Spinal cord (tissue), 9 donors: ENCODE measurements at regions not wholly inside any gene's neighbourhood (a gene's known extent, or its start where the extent isn't known, plus 50 kb on each side); places are given as distances from the start of the nearest gene placed in this dataset.

ENCODE experiments used
- DNase-seq, 6 donors: peaks; one replicate each; pipeline versions ENCODE4 v3.0.0 to v3.0.0-alpha.2; 2013 to 2015; ENCODE audit warnings: low spot score in 6 of 6, low read depth in 4 of 6
- H3K27ac ChIP-seq: one replicate; pipeline ENCODE4 v1.5.1; 2013; ENCODE audit warnings: low read depth, low read length, control low read depth
- H3K27me3 ChIP-seq: one replicate; pipeline ENCODE4 v1.6.1; 2013; ENCODE audit warnings: low read length; ENCODE audit not compliant: control insufficient read depth, insufficient read depth
- H3K36me3 ChIP-seq: one replicate; pipeline ENCODE4 v1.6.1; 2013; ENCODE audit warnings: low read length; ENCODE audit not compliant: control insufficient read depth, insufficient read depth
- H3K4me1 ChIP-seq: one replicate; pipeline ENCODE4 v1.6.1; 2013; ENCODE audit warnings: low read length; ENCODE audit not compliant: control insufficient read depth, insufficient read depth
- H3K4me3 ChIP-seq: one replicate; pipeline ENCODE4 v1.5.1; 2013; ENCODE audit warnings: low read depth, low read length, control low read depth
- H3K9me3 ChIP-seq: one replicate; pipeline ENCODE4 v1.6.1; 2013; ENCODE audit warnings: low read length; ENCODE audit not compliant: control insufficient read depth, insufficient read depth
- WGBS: methylation state at CpG from one replicate; pipeline ENCODE4 v1.1.5; 2013; ENCODE audit warnings: missing lambda C conversion rate; ENCODE audit not compliant: insufficient coverage; 5-methylcytosine and 5-hydroxymethylcytosine counted together
- donor health status: healthy.

DNA sequence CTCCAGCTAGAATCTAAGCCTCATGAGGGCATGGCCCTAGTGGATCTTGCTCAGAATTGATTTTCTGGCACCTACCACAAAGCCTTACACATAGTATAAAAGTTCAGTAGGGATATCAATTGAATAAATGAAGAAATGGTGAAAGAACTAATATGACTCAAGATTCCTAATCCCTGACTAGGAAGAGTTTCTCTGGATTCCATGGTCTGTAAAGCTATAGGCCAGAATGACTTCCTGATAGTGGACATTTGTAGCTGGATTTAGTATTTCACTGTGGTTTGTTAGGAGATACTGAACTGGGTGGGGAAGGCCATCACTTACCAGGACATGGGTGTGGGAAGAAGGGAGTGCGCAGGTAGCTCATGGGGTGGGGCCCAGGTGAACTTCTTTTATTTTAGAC, 168.9 kb downstream of the RAP2B start:
- Histone ChIP-seq H3K36me3 (no peaks in the 10 kb centered on the region), H3K9me3 (no peaks in the 10 kb centered on the region), H3K4me1 (no peaks in the 10 kb centered on the region), H3K27ac (no peak overlapping the region), H3K4me3 (no peak overlapping the region), H3K27me3 (no peaks in the 10 kb centered on the region)
- no CpG with 5 or more reads among the region's 1 CpG for WGBS
- DNase-seq: no peak

DNA sequence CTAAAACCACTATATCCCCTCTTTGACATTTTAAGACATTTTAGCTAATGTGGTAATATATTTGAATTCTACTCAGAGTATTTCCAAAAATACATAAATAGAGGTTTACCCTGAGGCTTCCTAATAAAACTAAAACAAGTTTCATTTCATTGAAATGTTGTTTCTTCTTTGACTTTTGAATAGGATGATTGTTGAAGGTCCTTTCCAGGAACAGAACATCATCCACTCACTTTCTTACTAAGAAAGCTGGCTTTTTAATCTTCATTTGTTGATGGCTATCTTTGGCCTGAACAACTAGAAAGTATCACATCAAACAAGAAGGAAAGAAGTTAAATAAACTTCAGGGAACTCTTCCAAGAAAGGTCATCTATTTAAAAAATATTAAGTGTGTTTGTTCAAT, 169.7 kb downstream of the RAP2B start:
- H3K36me3 ChIP-seq: no peaks in the 10 kb centered on the region
- no peak for DNase-seq
- no peak overlapping the region for H3K4me3 ChIP-seq
- H3K27me3 ChIP-seq: no peaks in the 10 kb centered on the region
- no peaks in the 10 kb centered on the region for H3K4me1 ChIP-seq
- no peak overlapping the region for H3K27ac ChIP-seq
- H3K9me3 ChIP-seq: no peaks in the 10 kb centered on the region

DNA sequence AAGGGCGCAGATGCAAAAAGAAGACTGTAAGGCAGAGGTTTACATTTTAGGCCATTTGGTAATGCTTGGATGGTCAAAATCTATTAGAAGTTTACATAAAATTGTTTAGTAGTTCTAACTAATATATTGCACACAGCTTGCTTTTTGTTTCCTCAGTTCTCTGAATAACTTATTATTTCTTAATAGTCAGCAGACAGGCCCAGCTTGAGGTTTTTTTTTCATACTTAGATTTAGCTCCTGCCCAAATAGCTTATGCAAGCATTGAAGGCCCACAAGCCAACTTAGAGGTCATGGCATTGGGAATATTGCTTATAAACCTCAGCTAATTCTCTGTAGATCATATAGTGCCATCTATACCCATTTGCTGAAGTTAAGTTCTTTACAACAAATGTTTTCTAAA, 172.5 kb downstream of the RAP2B start:
- Histone ChIP-seq H3K27me3 (no peaks in the 10 kb centered on the region), H3K4me3 (no peak overlapping the region), H3K9me3 (no peaks in the 10 kb centered on the region), H3K27ac (no peak overlapping the region), H3K4me1 (no peaks in the 10 kb centered on the region), H3K36me3 (no peaks in the 10 kb centered on the region)
- DNase-seq: no peak
- whole genome bisulfite sequencing: no CpG with 5 or more reads among the region's 1 CpG

DNA sequence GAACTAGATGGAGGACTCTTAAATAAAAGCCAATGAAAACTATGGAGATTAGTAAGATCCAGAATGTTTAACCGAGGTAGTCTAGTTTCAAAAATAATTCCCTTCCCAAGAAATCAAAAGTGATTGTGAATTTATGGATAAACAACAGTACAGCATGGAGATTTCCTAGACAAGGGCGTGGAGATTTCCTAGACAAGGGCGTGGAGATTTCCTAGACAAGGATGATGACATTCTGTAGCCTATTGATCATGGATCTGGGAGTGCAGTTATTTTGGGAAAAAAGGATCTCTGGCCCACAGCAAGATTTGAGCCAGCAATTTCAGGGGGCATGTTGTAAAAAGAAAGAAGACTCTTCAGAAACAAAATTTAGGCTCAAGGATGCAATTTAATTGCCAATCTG, 175.3 kb downstream of the RAP2B start:
- WGBS: 87% methylated on average over 2 of the region's 3 CpGs

GRCh38 chr3:153338487-153338886, 176.5 kb downstream of the RAP2B start:
- Histone ChIP-seq H3K36me3 (no peaks in the 10 kb centered on the region), H3K4me1 (no peaks in the 10 kb centered on the region), H3K27ac (no peak overlapping the region), H3K9me3 (no peaks in the 10 kb centered on the region), H3K27me3 (no peaks in the 10 kb centered on the region), H3K4me3 (no peak overlapping the region)
- peak in 1 of 6 donors; percentile 4 for DNase-seq
- 73% methylated on average over 2 of the region's 3 CpGs for WGBS

More for the DNA sequence above, 175.3 kb downstream of the RAP2B start:
- Histone ChIP-seq H3K9me3 (no peaks in the 10 kb centered on the region), H3K36me3 (no peaks in the 10 kb centered on the region), H3K4me3 (no peak overlapping the region), H3K27me3 (no peaks in the 10 kb centered on the region), H3K4me1 (no peaks in the 10 kb centered on the region), H3K27ac (no peak overlapping the region)
- DNase-seq: no peak

DNA sequence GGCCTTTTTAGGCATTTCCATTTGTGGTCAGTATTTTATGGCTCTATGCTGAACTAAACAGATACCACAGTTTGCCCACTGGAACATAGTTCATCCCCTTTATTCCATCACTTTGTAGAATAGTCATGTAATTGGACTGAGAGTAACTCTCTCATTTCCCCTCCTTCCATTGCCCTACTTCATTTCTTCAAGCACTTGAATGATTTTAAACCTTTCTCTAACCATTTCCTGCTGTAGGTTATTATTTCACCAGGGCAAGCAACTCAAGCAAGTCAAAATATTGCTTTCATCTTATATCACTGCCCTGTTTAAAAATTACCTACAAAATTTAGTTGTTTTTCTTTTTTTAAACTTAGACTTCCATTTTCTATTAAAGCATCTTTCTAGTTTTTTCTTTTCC, 177.0 kb downstream of the RAP2B start:
- H3K4me1 ChIP-seq: no peaks in the 10 kb centered on the region
- no peaks in the 10 kb centered on the region for H3K27me3 ChIP-seq
- no peaks in the 10 kb centered on the region for H3K36me3 ChIP-seq
- DNase-seq: no peak
- no peak overlapping the region for H3K27ac ChIP-seq
- H3K9me3 ChIP-seq: no peaks in the 10 kb centered on the region
- no peak overlapping the region for H3K4me3 ChIP-seq

- Histone ChIP-seq H3K27me3 (no peaks in the 10 kb centered on the region), H3K27ac (no peak overlapping the region), H3K4me3 (no peak overlapping the region), H3K36me3 (no peaks in the 10 kb centered on the region), H3K4me1 (no peaks in the 10 kb centered on the region), H3K9me3 (no peaks in the 10 kb centered on the region)
- no peak for DNase-seq
- WGBS: 85% methylated on average over 3 of the region's 3 CpGs
These were observed 182.2 kb downstream of the RAP2B start for GRCh38 chr3:153343988-153344782.

GRCh38 chr3:153348457-153349107, 186.6 kb downstream of the RAP2B start:
- H3K4me3 ChIP-seq: no peak overlapping the region
- WGBS: 89% methylated on average over 1 of the region's 2 CpGs
- H3K4me1 ChIP-seq: no peaks in the 10 kb centered on the region
- H3K27ac ChIP-seq: no peak overlapping the region
- H3K9me3 ChIP-seq: no peaks in the 10 kb centered on the region
- no peaks in the 10 kb centered on the region for H3K36me3 ChIP-seq
- no peaks in the 10 kb centered on the region for H3K27me3 ChIP-seq
- no peak for DNase-seq

GRCh38 chr3:153349108-153349499, 187.1 kb downstream of the RAP2B start:
- no peak for DNase-seq
- H3K9me3 ChIP-seq: no peaks in the 10 kb centered on the region
- no peak overlapping the region for H3K27ac ChIP-seq
- H3K36me3 ChIP-seq: no peaks in the 10 kb centered on the region
- no peaks in the 10 kb centered on the region for H3K27me3 ChIP-seq
- no peak overlapping the region for H3K4me3 ChIP-seq
- WGBS: 100% methylated on average over 1 of the region's 1 CpG
- no peaks in the 10 kb centered on the region for H3K4me1 ChIP-seq

DNA sequence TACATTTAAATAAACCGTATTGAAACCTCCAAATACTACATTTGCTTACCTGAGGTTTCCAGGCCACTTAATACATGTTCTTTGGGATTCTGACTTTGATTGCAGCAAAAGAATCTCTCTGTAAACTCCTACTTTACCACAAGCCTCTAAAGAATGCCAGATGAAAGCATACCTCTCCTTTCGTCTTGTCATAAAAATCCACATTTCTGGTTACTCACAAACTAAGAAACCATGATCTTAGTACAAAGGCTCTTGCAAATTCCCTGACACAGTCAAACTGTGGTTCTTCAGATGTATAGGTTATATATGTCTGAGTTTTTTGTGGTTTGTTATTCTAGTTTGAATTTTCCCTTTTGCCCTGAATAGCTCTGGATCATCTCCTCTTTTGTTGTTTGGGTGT, 188.4 kb downstream of the RAP2B start:
- H3K4me3 ChIP-seq: no peak overlapping the region
- H3K36me3 ChIP-seq: no peaks in the 10 kb centered on the region
- no peaks in the 10 kb centered on the region for H3K27me3 ChIP-seq
- no peaks in the 10 kb centered on the region for H3K4me1 ChIP-seq
- WGBS: 100% methylated on average over 1 of the region's 2 CpGs
- H3K9me3 ChIP-seq: no peaks in the 10 kb centered on the region
- no peak overlapping the region for H3K27ac ChIP-seq
- no peak for DNase-seq
